ENCODE measurements at regions not wholly inside any gene's neighbourhood (a gene's known extent, or its start where the extent isn't known, plus 50 kb on each side); places are given as distances from the start of the nearest gene placed in this dataset.
"Not testable (repeated sequence)": the region's sequence is repeated elsewhere in the genome, so short reads cannot be mapped to it uniquely, and the experiment has no call there.

DNA sequence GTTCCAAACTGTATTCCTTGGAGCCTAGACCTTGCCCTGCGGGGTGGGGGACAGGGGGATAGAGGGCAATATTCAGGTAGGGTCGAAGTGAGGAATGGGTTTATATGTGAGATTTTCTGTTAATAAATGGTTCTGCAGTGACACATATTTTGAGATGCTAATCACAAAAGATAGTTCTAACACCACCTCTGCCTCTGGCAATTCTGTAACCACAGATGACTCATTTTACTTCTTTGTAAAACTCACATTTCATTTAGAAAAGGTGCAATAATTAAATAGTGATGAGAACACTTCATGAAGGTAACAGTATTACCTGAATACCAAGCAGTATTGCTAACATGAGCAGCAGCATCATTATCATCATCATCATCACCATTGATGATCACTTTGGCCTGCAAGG is 306.6 kb downstream of the SUCLG1 start:
- TF ChIP-seq, protein P1, sequence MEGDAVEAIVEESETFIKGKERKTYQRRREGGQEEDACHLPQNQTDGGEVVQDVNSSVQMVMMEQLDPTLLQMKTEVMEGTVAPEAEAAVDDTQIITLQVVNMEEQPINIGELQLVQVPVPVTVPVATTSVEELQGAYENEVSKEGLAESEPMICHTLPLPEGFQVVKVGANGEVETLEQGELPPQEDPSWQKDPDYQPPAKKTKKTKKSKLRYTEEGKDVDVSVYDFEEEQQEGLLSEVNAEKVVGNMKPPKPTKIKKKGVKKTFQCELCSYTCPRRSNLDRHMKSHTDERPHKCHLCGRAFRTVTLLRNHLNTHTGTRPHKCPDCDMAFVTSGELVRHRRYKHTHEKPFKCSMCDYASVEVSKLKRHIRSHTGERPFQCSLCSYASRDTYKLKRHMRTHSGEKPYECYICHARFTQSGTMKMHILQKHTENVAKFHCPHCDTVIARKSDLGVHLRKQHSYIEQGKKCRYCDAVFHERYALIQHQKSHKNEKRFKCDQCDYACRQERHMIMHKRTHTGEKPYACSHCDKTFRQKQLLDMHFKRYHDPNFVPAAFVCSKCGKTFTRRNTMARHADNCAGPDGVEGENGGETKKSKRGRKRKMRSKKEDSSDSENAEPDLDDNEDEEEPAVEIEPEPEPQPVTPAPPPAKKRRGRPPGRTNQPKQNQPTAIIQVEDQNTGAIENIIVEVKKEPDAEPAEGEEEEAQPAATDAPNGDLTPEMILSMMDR (IDR thresholded peaks at IDR 0.05), result no peak
- DNase-seq, result no peak
- Histone ChIP-seq H3K27ac (no peak overlapping the region), H3K27me3 (ENCODE audit: low read depth) (no peaks in the 10 kb centered on the region), H3K36me3 (no peaks in the 10 kb centered on the region), H3K4me3 (no peak overlapping the region), H3K4me1 (no peaks in the 10 kb centered on the region), H3K9me3 (no peaks in the 10 kb centered on the region)
- no peak for ATAC-seq
- intact Hi-C loops (cut with DNase I), result no loop called here

DNA sequence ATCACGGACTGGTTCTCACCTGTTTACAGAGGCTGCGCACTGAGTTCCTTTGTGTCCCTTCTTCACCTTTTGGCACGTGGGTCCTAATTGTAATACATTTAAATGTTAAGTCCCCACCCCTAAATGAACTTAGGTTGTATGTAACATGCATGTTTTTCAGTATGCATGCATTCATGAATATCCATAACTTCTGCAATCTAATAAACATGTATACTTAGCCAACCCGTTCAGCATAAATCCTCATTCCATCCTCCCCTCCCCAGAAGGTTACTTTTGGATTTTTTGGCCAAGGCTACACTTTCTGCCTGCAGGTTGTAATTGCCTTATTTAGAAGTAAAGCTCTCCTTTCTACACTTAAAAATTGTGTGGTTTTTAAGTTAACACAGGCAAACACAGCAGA is 314.7 kb downstream of the SUCLG1 start:
- no peaks in the 10 kb centered on the region for H3K9me3 ChIP-seq
- TF ChIP-seq, protein P1 (IDR thresholded peaks at IDR 0.05), result no peak
- no peaks in the 10 kb centered on the region for H3K27me3 ChIP-seq (ENCODE audit: low read depth)
- no peak for DNase-seq
- H3K4me1 ChIP-seq, result no peaks in the 10 kb centered on the region
- no peak overlapping the region for H3K27ac ChIP-seq
- ATAC-seq, result no peak
- H3K36me3 ChIP-seq, result no peaks in the 10 kb centered on the region
- intact Hi-C loops (cut with DNase I), result no loop called here
- no peak overlapping the region for H3K4me3 ChIP-seq

DNA sequence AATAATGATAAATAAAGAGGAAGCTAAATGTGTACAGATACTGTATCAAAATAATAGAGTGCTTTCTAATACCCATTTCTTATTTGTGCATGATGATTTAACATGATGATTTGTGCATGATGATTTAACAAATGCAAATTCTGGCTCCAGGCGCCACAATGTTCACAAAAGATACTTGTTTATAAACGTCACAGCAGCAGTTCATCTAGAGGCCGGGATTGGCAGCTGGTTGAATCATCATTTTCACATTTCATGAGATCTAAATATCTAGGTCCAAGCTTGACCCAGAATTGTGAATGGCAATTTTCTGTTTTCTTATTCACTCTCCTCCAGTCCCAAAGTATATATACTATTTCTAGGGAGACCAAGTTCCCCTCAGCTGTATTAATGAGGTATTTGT is 322.0 kb downstream of the SUCLG1 start:
- DNase-seq (no peak), ATAC-seq (no peak)
- H3K4me3 ChIP-seq, result no peak overlapping the region
- no peak overlapping the region for H3K27ac ChIP-seq
- TF ChIP-seq, protein P1 (IDR thresholded peaks at IDR 0.05), result no peak
- no peaks in the 10 kb centered on the region for H3K9me3 ChIP-seq
- intact Hi-C loops (cut with DNase I), result no loop called here
- H3K27me3 ChIP-seq (ENCODE audit: low read depth), result no peaks in the 10 kb centered on the region
- H3K4me1 ChIP-seq, result no peaks in the 10 kb centered on the region
- no peaks in the 10 kb centered on the region for H3K36me3 ChIP-seq

DNA sequence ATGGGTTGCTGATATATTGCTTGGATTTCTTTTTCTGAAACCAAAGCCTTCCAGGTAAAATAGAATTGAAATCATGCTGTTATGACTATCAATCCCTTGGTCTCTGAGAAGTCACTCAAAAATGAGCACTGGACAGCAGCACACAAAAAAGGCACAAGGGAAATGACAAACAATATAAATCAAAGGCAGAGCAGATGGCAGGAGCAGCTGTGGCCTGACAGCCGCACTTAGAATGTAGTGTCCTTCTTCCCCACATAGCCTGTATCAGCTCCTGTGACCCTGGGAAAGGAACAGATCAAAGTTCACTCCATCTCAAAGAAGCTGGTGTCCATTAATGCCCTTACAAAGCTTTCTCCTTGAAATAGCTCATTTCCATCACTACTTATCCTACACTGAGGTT is 326.7 kb downstream of the SUCLG1 start:
- no peaks in the 10 kb centered on the region for H3K4me1 ChIP-seq
- ATAC-seq, result no peak
- intact Hi-C loops (cut with DNase I), result no loop called here
- TF ChIP-seq, protein P1 (IDR thresholded peaks at IDR 0.05), result no peak
- no peak overlapping the region for H3K27ac ChIP-seq
- no peak for DNase-seq
- no peaks in the 10 kb centered on the region for H3K27me3 ChIP-seq (ENCODE audit: low read depth)
- no peak overlapping the region for H3K4me3 ChIP-seq
- no peaks in the 10 kb centered on the region for H3K9me3 ChIP-seq
- no peaks in the 10 kb centered on the region for H3K36me3 ChIP-seq

DNA sequence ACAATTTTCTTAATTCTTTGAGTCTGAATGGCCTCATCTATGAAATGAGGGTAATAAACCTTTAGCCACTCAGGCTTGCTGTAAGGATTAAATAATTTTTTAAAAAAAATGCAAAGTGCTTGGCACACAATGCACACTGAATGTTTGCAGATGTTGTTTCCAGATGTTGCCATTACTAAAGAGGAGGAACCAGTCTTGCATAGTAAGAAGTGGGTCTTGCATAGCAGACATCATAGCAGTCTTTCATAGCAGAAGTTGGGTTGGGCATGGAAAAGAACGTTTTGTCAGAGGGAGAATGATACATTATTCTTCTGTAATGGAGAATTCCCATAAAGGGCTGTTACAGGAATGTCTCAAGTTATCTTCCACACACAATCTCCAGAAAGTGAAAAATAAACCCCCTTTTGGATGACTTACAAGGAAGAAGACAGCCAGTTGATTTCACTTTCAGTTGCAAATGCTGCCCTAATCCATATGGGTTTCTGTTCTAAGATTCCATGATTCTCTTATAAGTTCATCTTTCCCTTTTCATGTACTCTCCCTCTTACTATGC is 327.7 kb downstream of the SUCLG1 start:
- intact Hi-C loops (cut with DNase I), result no loop called here
- H3K4me1 ChIP-seq, result no peaks in the 10 kb centered on the region
- no peaks in the 10 kb centered on the region for H3K9me3 ChIP-seq
- no peak for ATAC-seq
- no peak overlapping the region for H3K4me3 ChIP-seq
- H3K36me3 ChIP-seq, result no peaks in the 10 kb centered on the region
- H3K27ac ChIP-seq, result no peak overlapping the region
- TF ChIP-seq, protein P1 (IDR thresholded peaks at IDR 0.05), result no peak
- DNase-seq, result no peak
- H3K27me3 ChIP-seq (ENCODE audit: low read depth), result no peaks in the 10 kb centered on the region

DNA sequence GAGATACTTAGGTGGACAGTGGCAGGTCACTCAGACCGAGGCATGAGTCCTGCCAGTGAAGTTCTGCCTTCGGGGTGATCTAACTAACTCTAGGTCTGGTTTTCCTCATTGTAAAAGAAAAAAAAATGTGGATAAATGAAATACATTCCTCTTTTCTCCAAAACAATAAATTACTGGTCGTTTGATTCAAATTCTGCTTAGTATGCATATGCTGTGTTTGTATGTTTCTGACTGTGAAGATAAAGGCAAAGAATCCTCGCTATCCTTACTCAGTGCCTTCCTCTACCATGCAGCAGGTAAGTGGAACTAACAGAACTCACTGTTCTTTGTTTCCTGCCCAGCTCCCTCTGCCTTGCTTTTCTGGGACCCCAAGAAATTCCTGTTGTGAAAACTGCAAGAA is 330.1 kb downstream of the SUCLG1 start:
- no peak for ATAC-seq
- Histone ChIP-seq H3K27ac (no peak overlapping the region), H3K27me3 (ENCODE audit: low read depth) (no peaks in the 10 kb centered on the region), H3K9me3 (no peaks in the 10 kb centered on the region), H3K36me3 (no peaks in the 10 kb centered on the region), H3K4me1 (no peaks in the 10 kb centered on the region), H3K4me3 (no peak overlapping the region)
- intact Hi-C loops (cut with DNase I), result no loop called here
- TF ChIP-seq, protein P1 (IDR thresholded peaks at IDR 0.05), result no peak
- no peak for DNase-seq

DNA sequence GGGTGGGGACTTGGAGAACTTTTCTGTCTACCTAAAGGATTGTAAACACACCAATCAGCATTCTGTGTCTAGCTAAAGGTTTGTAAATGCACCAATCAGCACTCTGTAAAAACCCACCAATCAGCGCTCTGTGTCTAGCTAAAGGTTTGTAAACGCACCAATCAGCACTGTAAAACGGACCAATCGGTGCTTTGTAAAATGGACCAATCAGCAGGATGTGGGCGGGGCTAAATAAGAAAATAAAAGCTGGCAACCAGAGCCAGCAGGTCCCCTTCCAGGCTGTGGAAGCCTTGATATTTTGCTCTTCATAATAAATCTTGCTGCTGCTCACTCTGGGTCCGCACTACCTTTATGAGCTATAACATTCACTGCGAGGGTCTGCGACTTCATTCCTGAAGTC is 331.3 kb downstream of the SUCLG1 start:
- H3K27me3 ChIP-seq (ENCODE audit: low read depth); H3K9me3 ChIP-seq; H3K27ac ChIP-seq; H3K36me3 ChIP-seq; H3K4me3 ChIP-seq; H3K4me1 ChIP-seq; ATAC-seq; DNase-seq; intact Hi-C loops (cut with DNase I): not testable (repeated sequence)
